Sciatic nerve (tissue), 2 donors: ENCODE measurements at regions not wholly inside any gene's neighbourhood (a gene's known extent, or its start where the extent isn't known, plus 50 kb on each side); places are given as distances from the start of the nearest gene placed in this dataset.

Experiments used
- ATAC-seq: fragments of 200-7000 bp; cut with Tn5 transposase; one replicate; pipeline ENCODE4 v1.9.1; 2020; ENCODE audit warnings: mild to moderate bottlenecking, moderate library complexity
- DNase-seq: peaks from one replicate; pipeline ENCODE4 v3.0.0-alpha.2; 2020; ENCODE audit warnings: low spot score
- intact Hi-C: fragments of 100-400 bp; cut with DNase I; formaldehyde crosslinking; loops from one replicate; pipeline ENCODE4 v1.14.2; 2022
- donor health status: DM: no; HTN: no; CAD: no.
- donor health status: DM: no; HTN: no; CAD: no.

DNA sequence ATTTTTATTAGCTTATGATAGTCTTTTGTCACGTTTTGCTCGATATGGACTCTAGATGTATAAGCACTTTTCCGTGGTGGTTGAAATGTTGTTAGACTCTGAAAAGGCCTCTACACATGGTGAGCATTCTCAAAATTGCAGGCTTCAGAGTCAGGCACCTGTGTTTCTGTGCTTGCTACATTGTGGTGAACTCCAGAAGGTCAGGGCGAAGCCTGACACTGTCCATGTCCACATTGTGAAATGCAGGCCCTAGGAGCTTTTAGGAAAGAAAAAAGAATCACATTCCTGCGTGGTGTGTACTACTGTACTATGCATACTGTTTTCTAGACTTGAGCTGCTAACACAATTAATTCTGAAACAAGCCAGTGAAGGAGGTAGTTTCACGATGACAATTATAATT is 86.3 kb downstream of the HS3ST1 start:
- intact Hi-C loops, result no loop called here
- ATAC-seq (no peak), DNase-seq (no peak)

DNA sequence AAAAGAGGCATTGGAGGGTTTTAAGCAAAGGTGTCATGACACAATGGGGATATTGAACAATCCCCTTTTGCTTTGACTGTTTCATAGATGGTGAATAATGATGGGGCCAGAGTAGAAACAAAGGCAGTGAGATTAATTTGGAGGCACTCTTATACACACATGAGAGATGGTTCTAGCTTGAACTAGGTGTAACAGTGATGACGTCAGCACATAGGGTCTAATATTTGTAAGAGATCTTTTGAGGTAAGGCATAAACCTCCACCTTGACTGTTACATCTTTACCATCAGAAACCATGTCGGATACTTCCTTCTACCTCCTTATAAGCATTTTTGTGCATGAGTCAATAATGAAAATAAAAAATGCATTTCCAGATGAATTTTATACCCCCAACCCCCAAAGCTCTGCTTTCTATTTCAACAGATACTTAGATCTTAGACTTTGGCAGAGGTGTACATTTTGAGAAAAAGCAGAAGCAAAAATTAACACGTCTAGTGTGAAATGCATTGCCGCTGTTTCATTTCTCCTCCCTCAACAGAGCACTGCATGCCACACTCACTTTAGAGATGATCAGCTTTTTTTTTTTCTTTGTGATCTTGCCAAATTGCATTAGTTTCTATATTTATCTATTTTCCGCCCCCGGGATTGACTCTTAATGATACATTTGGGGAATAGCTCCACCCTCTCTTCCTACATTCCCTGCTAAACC is 87.2 kb downstream of the HS3ST1 start:
- intact Hi-C loops, result no loop called here
- DNase-seq (no peak), ATAC-seq (no peak)

DNA sequence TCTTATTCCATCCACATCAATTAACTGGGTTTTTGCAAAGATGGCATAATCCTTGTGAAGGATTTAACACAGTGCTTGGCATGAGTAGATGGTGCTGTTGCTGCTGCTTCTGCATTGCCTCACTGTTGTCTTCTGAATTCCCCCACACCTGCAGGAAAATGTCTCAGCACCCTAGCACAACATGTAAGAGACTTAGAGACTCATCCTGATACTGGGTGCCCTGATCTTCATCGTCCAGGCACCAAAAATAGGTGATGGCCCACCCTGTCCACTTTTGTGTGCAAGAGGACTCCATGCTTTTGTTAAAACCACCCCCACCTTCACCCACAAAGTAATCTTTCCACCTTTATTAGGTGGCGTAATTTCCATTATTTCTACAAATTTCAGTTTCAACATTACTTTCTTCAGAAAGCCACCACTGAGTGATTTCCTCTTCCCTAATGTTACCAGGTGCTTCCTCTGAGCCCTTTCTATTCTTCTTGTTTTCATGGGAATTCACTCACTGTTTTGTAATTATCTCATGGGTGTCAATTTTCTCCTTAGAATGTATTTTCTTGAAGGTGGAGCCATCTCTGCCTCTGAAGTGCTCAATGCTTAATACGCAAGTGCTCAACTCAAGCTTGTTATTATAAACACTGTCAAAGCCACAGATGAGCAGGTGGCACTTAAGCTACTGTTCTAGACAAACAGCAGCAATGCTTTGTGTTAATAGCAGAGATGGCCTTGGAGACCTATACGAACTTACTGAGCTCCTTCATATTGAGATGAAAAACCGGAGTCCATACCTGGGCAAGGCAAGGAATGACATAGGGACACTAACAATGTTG is 89.5 kb downstream of the HS3ST1 start:
- DNase-seq, result no peak
- intact Hi-C loops, result no loop called here

DNA sequence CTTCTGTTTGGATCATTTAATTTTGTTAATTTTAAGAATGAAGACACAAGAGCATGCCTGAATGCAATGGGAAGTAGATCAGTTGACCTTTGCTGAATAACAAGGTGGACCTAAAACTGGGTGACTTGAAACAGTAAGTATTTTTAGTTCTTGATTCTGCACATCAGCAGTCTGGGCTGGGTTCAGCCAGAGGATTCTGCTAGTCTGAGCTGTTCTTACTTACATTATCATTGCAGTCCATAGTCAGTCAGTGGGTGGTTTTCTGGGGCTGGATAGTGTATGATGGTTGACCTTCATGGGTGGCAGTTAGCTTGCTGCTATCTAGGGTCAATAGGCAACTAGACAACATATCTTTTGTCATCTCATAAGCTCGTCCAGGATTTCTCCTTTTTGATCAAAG is 91.4 kb downstream of the HS3ST1 start:
- intact Hi-C loops, result no loop called here
- no peak for ATAC-seq
- no peak for DNase-seq

More for the DNA sequence above, 89.5 kb downstream of the HS3ST1 start:
- ATAC-seq, result no peak

DNA sequence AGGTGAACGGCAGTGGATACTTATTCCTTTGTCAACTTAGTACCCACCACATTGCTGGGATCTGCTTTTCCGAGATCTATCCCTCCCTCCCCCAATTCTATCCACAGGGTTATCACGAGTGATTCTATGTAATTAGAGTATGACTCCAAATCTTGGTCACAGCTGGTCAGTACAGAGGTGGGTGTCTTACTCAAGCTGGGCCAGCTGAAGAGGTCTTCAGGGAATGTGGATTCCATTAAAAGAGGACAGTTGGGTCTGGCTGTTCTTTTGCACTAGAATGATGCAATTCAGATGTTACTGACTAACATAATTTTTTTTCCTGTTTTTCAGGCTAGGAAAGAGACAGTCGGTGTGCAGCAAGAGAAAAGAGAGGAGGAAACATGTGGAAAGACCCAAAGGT is 92.3 kb downstream of the HS3ST1 start:
- DNase-seq, result no peak
- intact Hi-C loops, result no loop called here
- ATAC-seq, result peak; percentile 49

DNA sequence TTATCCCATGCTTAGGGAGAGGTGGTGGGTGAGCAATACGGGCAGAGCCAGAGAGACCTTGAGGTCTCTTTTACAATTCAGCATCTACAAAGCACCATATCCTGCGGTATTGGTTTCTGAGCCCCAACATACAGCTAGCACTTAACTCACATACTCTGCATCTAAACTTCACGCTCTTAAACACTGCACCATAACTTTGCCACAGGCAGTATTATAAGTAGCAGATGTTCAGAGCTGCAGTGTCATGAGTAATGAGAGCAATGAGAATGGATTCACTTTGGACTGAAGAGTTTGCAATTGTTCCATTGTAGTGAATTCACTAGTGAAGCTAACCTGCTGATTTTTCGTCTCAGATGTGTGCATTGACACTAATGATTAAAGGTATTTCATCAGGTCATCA is 93.8 kb downstream of the HS3ST1 start:
- no peak for ATAC-seq
- intact Hi-C loops, result no loop called here
- DNase-seq, result no peak

DNA sequence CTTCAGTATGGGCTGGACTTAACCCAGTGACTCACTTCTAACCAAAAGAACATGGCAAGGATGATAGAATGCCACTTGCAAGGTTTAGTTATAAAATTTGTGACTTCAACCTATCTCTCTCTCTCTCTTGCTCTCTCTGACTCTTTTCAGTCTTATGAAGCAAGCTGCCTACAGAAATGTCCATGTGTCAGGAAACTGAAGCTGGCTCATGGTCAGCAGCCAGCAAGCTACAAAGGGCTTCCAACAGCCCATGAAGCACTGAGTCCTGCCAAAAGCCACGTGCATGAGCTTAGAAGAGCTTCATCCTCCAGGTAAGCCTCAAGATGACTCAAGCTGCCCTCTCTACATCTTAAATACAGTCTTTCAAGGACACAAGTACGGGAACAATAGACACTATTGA is 100.3 kb downstream of the HS3ST1 start:
- no peak for ATAC-seq
- intact Hi-C loops, result no loop called here

DNA sequence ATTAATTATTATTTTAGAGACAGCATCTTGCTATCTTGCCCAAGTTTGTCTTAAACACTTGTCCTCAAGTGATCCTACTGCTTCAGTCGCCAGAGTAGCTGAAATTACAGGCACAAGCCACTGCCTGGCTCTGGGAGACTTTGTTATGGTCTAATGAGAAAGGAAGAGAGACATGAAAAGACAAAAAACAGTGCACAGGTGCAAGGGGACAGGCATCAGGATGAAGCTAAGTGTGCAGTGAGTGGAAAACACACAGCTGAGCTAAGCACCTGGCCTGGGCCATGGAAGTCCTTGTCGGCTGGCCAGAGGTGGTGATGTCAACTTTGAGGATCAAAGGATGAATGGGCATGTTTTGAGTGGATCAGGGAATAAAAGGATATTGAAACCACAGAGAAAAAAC is 102.7 kb downstream of the HS3ST1 start:
- DNase-seq (no peak), ATAC-seq (no peak)
- intact Hi-C loops, result no loop called here

More for the DNA sequence above, 100.3 kb downstream of the HS3ST1 start:
- no peak for DNase-seq

DNA sequence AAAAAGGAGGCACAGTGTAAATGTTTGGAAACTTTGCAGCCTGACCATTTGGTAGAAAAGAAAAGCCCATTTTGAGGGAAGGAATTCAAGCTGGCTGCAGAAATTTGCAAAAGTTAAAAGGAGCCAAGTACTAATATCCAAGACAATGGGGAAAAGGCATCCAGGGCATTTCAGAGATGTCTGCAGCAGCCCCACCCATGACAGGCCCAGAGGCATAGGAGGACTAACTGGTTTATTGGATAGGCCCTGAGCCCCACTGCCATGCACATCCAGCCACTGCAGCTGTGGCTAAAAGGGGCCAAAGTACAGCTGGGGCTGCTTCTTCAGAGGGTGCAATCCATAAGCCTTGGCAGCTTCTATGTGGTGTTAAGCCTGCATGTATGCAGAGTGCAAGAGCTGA is 104.9 kb downstream of the HS3ST1 start:
- intact Hi-C loops, result no loop called here
- DNase-seq (no peak), ATAC-seq (no peak)

DNA sequence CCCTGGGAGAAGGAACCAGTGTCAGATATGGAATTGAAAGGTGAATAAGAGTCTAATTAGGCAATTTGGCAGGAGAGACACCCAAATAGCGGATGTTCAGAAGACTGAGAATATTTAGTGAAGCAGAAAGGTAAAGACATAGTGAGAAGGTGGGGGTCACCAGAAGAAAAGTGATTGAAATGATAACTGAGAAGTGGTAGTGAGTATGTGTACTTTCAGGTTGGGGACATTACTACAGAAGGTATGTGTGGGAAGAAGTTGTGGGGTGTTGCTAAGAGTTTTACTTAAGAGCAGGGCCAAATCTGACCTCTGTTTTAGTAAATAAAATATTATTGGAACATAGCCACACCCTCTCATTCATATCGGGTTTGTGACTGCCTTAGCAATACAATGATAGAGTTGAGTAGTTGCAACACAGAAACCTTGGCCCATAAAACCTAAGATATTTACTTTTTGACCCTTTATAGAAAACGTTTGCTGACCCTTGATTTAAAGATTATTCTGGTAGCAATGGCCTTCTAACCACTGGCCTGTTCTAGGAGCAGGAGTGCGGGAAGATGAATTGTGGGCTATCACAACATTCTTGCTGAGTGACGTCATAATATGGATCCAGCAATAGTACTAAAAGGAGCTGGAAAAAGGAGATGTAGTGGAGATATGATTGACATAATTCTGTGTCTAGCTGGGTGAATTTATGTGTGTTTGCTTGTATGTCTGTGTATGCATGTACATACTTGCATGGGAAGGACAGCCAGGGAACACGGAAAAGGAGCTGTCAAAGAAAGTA is 115.3 kb downstream of the HS3ST1 start:
- no peak for DNase-seq
- intact Hi-C loops, result no loop called here
- ATAC-seq, result no peak

DNA sequence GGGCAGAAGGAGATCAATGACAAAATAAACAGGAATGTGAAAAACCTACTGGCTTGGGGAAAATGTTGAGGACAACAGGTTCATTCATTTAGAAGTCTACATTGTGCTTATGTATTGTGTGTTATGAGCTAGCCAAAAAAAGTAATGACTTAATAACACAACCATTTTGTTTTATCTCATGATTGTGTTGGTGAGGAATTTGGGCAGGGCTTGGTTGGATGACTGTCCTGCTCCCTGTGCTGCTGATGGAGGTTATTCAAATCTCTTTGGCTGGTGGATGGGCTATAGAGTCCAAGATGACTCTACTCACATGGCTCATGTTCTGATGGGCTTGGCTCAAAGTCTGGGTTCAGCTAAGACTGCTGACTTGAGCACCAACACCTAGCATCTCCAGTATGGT is 116.3 kb downstream of the HS3ST1 start:
- intact Hi-C loops, result no loop called here
- no peak for DNase-seq
- ATAC-seq, result peak; percentile 46

DNA sequence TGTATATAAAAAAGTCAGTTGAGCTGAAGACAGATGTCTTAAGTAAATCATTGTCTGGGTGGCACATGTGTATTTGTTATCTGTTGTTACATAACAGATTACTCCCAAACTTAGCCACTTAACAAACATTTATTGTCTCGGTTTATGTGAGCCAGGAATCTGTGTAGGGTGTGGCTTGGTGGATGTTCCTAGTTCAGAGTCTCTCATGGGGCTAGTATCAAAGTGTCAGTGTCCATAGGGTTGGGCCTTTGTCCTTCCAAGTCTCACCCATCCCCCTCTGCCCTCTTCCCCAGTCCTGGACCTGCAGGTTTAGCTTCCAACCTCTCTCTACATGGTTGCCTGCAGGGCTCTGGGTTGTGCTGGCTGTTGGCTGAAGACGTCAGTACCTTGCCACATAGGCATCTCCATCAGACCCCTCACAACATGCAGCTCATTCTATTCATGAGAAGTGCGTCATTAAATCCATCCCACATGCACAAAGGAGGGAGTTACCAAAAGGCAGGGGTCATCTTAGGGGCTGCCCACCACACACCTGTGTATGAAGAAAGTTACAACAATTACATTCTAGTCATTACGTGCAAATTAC is 127.5 kb downstream of the HS3ST1 start:
- ATAC-seq (no peak), DNase-seq (no peak)
- intact Hi-C loops, result no loop called here

DNA sequence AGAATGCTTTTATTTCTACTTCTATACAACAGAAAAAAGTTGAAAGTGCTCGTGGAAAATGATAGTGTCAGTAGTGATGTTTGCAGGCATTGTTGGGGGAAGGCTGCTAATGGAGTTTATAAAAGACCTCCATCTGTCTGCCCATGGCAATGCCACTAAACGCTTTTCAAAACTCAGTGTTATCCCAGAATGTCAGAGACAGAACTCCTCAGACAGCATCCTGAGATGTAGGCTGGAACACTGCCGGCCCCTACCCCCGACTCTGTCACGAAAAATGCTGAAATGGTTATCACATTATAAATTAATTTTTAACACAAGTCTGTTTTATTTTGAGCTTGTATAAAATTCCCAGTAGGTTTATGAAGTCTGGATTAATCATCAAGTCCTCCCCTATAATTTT is 128.9 kb downstream of the HS3ST1 start:
- no peak for ATAC-seq
- DNase-seq, result no peak
- intact Hi-C loops, result no loop called here

DNA sequence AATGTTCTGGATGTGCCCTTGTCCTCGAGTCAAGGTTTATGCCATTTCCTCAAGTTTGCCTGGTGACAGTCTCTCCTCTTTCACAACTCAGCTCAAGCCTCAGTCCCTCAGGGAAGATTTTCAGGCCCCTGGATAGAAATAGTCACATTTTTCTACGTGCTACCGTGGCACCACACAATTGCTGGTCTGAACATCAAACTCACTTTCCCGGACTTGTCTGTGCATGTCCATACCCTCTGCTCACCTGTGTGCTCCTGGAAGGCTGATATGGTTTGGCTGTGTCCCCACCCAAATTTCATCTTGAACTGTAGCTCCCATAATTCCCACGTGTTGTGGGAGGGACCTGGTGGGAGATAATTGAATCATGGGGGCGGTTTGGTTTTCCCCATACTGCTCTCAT is 129.7 kb downstream of the HS3ST1 start:
- DNase-seq (no peak), ATAC-seq (no peak)
- intact Hi-C loops, result no loop called here

DNA sequence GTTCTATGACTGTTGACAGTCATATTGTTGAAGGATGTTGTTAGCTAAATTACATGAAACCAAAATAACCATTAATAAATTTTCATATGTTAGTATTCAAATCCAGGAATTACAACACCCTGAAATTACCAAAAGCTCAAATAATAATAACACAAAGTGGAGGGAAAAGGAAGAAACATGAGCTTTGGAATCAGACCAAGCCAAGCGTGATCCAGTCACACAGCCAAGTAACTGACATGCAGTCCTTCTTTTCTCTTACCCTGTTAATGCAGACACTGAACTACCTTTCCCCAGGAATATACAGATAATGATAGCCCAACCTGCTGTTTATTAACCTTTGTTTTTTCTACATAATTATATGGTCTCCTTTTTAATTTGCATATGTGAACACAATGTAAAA is 130.2 kb downstream of the HS3ST1 start:
- no peak for ATAC-seq
- no peak for DNase-seq
- intact Hi-C loops, result no loop called here

DNA sequence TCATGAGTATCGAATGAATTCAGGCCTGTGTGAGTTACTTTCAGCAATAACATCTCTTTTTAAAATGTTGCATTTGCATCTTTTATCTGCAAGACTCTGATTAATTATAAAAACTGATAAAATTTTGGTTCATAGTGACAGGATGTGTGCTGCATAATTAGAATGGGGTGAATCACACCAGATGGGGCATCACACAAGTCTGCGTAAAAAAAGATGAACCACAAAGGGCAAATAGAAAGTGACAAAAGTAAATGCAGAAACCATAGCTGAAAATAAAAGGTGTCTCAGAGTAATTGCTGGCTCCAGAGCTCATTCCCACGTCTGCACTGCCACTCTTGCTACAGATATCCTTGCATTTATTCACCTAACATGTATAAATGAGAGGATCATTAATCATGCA is 131.1 kb downstream of the HS3ST1 start:
- intact Hi-C loops, result no loop called here

DNA sequence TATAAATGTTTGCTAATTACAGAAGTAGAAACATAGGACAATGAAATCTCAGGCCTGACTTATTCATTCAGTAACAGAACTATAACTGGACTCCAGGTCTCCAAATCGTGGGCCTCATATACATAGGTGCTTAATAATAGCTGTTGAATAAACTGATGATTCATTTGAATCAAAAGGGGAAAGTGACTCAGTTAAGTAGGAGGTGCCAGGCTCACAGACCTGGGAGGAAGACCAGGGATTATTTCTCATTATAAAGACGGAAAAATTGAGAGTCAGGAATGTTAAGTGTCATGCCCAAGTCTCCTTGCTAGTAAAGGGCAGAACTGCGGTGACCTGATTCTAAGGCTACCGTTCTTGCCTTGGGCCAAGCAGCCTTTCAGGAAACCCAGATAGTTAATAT is 131.5 kb downstream of the HS3ST1 start:
- ATAC-seq (no peak), DNase-seq (no peak)
- intact Hi-C loops, result no loop called here

More for the DNA sequence above, 131.1 kb downstream of the HS3ST1 start:
- DNase-seq (no peak), ATAC-seq (no peak)

DNA sequence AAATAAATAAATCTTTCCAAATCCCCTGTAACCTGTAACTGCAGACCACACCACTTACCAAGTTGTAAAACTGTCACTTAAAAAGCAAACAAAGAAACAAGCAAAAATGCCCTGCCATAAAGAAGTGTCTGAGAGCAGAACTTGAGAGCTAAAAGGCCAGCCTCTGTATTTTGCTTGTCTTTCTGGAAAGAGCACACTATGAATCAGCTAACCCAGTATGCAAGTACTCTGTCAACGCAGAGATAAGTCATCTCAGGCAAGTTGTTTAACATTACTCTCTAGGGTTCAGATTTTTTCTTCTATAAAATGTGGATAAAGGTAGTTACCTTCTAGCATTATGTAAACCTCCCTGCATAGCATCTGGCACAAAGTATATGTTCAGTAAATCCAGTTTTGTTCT is 134.8 kb downstream of the HS3ST1 start:
- DNase-seq (no peak), ATAC-seq (no peak)
- intact Hi-C loops, result no loop called here

DNA sequence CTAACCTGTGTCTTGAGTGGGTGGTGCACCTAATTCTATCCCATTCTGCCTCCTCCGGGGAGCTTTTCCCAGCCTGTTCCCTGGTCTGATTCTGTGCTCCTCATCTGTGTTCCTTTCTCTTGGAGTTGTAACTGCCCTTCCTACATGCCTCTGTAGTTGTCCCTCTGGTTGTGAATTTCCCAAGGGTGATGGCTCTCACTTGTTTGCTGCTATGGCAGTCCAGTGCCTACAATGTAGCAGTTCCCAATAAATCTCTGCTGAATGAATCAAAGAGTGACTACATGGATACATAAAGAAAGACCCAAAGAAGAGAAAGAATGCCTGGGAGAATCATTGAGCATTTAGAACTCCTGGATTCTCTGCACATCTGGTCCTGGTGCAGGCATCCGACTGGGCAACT is 141.6 kb downstream of the HS3ST1 start:
- intact Hi-C loops, result no loop called here
- no peak for DNase-seq

DNA sequence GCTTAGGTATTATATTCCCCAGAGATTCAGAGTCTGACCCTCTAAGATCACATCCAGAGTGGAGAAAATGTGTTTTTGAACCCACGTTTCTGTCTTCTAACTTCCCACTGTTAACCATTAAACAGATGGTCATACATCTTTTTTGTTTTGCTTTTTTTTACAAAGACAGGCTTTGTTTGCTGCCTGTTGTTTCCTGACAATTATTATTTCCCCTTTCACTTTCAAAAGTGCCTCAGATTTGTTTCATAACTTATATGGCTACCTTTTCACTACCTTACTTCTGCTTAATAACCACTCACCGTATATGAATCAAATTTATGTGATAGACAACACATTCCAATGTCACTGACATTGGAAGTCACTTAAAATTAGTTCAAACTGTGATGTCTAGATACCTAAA is 142.2 kb downstream of the HS3ST1 start:
- intact Hi-C loops, result no loop called here
- ATAC-seq (no peak), DNase-seq (no peak)

More for the DNA sequence above, 141.6 kb downstream of the HS3ST1 start:
- ATAC-seq, result no peak
